ENCODE measurements at regions not wholly inside any gene's neighbourhood (a gene's known extent, or its start where the extent isn't known, plus 50 kb on each side); places are given as distances from the start of the nearest gene placed in this dataset.

- FAIRE-seq = no peak
- H3K27ac ChIP-seq = no peak overlapping the region
- H3K27me3 ChIP-seq = no peaks in the 10 kb centered on the region
- no peaks in the 10 kb centered on the region for H3K9me3 ChIP-seq
- no peak for DNase-seq
- no peak for TF ChIP-seq CTCF (IDR thresholded peaks at IDR 0.05)
- H3K36me3 ChIP-seq = no peaks in the 10 kb centered on the region
- H3K4me3 ChIP-seq = no peak overlapping the region
- intact Hi-C loops (cut with DNase I) = no loop called here
- no peak for ATAC-seq
- no peaks in the 10 kb centered on the region for H3K4me1 ChIP-seq
- 57 to 61% methylated on average over 6 of the region's 6 CpGs for WGBS, 2 donors
Measured at GRCh38 chr4:153900426-153900825, 111.5 kb upstream of the SFRP2 start.

GRCh38 chr4:153890761-153891160 is 101.9 kb upstream of the SFRP2 start:
- WGBS, 2 donors = 60% methylated on average over 4 of the region's 4 CpGs
- no peaks in the 10 kb centered on the region for H3K9me3 ChIP-seq
- H3K4me3 ChIP-seq = no peak overlapping the region
- FAIRE-seq = no peak
- intact Hi-C loops (cut with DNase I) = no loop called here
- no peak for ATAC-seq
- TF ChIP-seq CTCF (IDR thresholded peaks at IDR 0.05) = no peak
- H3K27me3 ChIP-seq = no peaks in the 10 kb centered on the region
- DNase-seq = no peak
- no peak overlapping the region for H3K27ac ChIP-seq
- no peaks in the 10 kb centered on the region for H3K36me3 ChIP-seq
- H3K4me1 ChIP-seq = no peaks in the 10 kb centered on the region

GRCh38 chr4:153887217-153887616 is 98.3 kb upstream of the SFRP2 start:
- Histone ChIP-seq H3K4me3 (no peak overlapping the region), H3K4me1 (no peaks in the 10 kb centered on the region), H3K9me3 (no peaks in the 10 kb centered on the region), H3K27me3 (no peaks in the 10 kb centered on the region), H3K27ac (no peak overlapping the region), H3K36me3 (no peaks in the 10 kb centered on the region)
- TF ChIP-seq CTCF (IDR thresholded peaks at IDR 0.05) = no peak
- FAIRE-seq (no peak), DNase-seq (no peak), ATAC-seq (no peak)
- intact Hi-C loops (cut with DNase I) = no loop called here

- TF ChIP-seq CTCF (IDR thresholded peaks at IDR 0.05) = no peak
- WGBS, 2 donors = 71 to 85% methylated on average over 1 of the region's 1 CpG
- Histone ChIP-seq H3K9me3 (no peaks in the 10 kb centered on the region), H3K36me3 (no peaks in the 10 kb centered on the region), H3K27ac (no peak overlapping the region), H3K4me3 (no peak overlapping the region), H3K27me3 (no peaks in the 10 kb centered on the region), H3K4me1 (no peaks in the 10 kb centered on the region)
- FAIRE-seq (no peak), ATAC-seq (no peak), DNase-seq (no peak)
- intact Hi-C loops (cut with DNase I) = no loop called here
Measured at GRCh38 chr4:153884325-153884724, 95.4 kb upstream of the SFRP2 start.

- no peaks in the 10 kb centered on the region for H3K27me3 ChIP-seq
- ATAC-seq = no peak
- no peak for FAIRE-seq
- intact Hi-C loops (cut with DNase I) = no loop called here
- no peak for DNase-seq
- H3K4me1 ChIP-seq = no peaks in the 10 kb centered on the region
- H3K9me3 ChIP-seq = no peaks in the 10 kb centered on the region
- no peak overlapping the region for H3K4me3 ChIP-seq
- 80 to 85% methylated on average over 2 of the region's 2 CpGs for WGBS, 2 donors
- TF ChIP-seq CTCF (IDR thresholded peaks at IDR 0.05) = no peak
- H3K27ac ChIP-seq = no peak overlapping the region
- H3K36me3 ChIP-seq = no peaks in the 10 kb centered on the region
Measured at GRCh38 chr4:153880983-153881382, 92.1 kb upstream of the SFRP2 start.
